Small intestine (tissue), 7 donors: ENCODE measurements at regions not wholly inside any gene's neighbourhood (a gene's known extent, or its start where the extent isn't known, plus 50 kb on each side); places are given as distances from the start of the nearest gene placed in this dataset.

Experiments
- DNase-seq, 2 donors: peaks; one replicate each; pipeline versions ENCODE4 v3.0.0 to v3.0.0-alpha.2; 2013
- FAIRE-seq: peaks from 2 replicates; lab custom pipeline; 2012; peaks lifted over from hg19 to GRCh38; lab: Jason Lieb, UNC
- H3K27ac ChIP-seq, 3 donors: one replicate each; pipeline ENCODE4 v1.5.1; 2013; ENCODE audit warnings: low read length in 2 of 3, mild to moderate bottlenecking in 2 of 3, control low read depth in 1 of 3, inconsistent platforms in 1 of 3, low read depth in 1 of 3, moderate library complexity in 1 of 3
- H3K27me3 ChIP-seq, 3 donors: one replicate each; pipeline ENCODE4 v1.6.1; 2013; ENCODE audit warnings: low read length in 3 of 3, inconsistent platforms in 1 of 3; ENCODE audit not compliant: control insufficient read depth in 3 of 3, insufficient read depth in 3 of 3
- H3K36me3 ChIP-seq, 3 donors: one replicate each; pipeline ENCODE4 v1.6.1; 2013; ENCODE audit warnings: low read length in 3 of 3, inconsistent platforms in 1 of 3, low read depth in 1 of 3, mild to moderate bottlenecking in 1 of 3, moderate library complexity in 1 of 3; ENCODE audit not compliant: control insufficient read depth in 3 of 3, insufficient read depth in 2 of 3
- H3K4me1 ChIP-seq, 3 donors: one replicate each; pipeline ENCODE4 v1.6.1; 2013; ENCODE audit warnings: low read length in 2 of 3, inconsistent platforms in 1 of 3, low read depth in 1 of 3, mild to moderate bottlenecking in 1 of 3, moderate library complexity in 1 of 3; ENCODE audit not compliant: control insufficient read depth in 3 of 3, insufficient read depth in 2 of 3
- H3K4me3 ChIP-seq, 3 donors: one replicate each; pipeline ENCODE4 v1.5.1; 2013; ENCODE audit warnings: low read length in 3 of 3, control low read depth in 1 of 3, inconsistent platforms in 1 of 3, low read depth in 1 of 3, mild to moderate bottlenecking in 1 of 3, moderate library complexity in 1 of 3
- H3K9me3 ChIP-seq, 2 donors: one replicate each; pipeline ENCODE4 v1.6.1; 2013; ENCODE audit warnings: low read depth in 1 of 2, low read length in 1 of 2; ENCODE audit not compliant: control insufficient read depth in 2 of 2, insufficient read depth in 1 of 2
- WGBS, 3 donors: extraction: QIAGEN DNeasy Blood & Tissue Kit; methylation state at CpG; one replicate each; pipeline ENCODE4 v1.1.7; 2013; 5-methylcytosine and 5-hydroxymethylcytosine counted together
- donor health status: healthy with polysubstance abuse.
- donor health status: control.
- donor health status: control.
- donor health status: Bipolar disorder and iron deficiency.
- donor health status: healthy.

DNA sequence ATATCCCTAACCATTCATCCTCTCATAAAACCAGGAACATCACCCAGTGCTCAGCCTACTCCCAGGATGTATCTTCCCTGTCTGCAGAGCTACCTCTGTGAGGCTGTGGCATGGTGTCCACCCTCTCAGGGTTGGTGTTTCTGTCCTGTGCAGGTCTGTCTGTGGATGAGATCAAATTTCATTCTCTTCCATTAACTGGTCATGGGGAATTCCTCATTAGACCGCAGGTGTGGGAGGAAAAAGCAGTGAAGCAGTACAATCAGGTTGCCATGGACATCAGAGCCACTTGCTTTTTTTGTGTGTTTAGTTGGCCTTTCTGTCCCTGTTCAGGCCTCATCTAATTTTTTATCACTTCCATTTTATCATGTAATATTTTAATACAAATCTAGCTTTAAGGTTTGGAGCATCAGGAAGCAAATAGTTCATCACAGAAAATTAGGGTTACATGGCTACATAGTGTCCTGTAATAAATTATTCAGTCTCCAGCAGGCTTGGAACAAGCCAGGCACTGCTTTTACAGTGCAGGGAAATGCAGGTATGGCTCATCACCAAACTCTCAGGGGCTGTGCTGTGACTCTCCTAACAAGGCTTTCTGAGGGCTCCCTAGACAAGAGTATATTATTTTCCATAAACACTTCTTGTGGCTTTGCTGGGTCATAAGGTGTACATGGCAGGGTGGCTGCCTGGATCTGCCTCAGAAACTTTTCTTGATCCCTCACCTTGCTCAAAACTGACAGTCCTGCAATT lies 594.9 kb upstream of the IGFBP3 start:
- H3K9me3 ChIP-seq: no peaks in the 10 kb centered on the region
- H3K36me3 ChIP-seq: no peaks in the 10 kb centered on the region
- no peak for DNase-seq
- no peaks in the 10 kb centered on the region for H3K27me3 ChIP-seq
- no peak overlapping the region for H3K4me3 ChIP-seq
- peaks cover 0 to 2% (median 0%) of the 10 kb centered on the region in 3 donors for H3K4me1 ChIP-seq
- FAIRE-seq: no peak
- H3K27ac ChIP-seq: no peak overlapping the region
- 70 to 85% (median 80%) methylated on average over 1 of the region's 1 CpG for WGBS, 3 donors

DNA sequence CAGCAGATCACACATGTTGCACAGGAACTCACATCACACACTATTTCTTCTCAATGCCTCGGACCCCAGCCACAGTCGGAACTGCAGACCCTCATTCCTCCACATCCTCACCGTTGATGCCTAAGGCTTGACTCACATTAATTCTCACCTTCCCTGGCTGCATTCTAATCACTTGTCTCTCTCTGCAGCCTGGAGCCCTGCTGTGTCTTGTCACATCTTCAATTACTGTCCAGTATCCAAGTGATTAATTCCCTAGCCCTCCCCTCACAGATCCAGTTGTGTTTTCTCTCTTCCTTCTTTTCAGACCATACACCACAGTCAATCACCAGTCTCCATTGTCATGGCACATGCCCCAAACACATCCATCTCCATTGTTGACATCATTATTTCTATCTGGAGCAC lies 592.4 kb upstream of the IGFBP3 start:
- H3K4me1 ChIP-seq: peaks cover 0 to 2% (median 0%) of the 10 kb centered on the region in 3 donors
- 50 to 76% (median 51%) methylated on average over 3 of the region's 3 CpGs for WGBS, 3 donors

GRCh38 chr7:46512891-46513413 lies 591.9 kb upstream of the IGFBP3 start:
- peaks cover 0 to 2% (median 0%) of the 10 kb centered on the region in 3 donors for H3K4me1 ChIP-seq
- no peaks in the 10 kb centered on the region for H3K36me3 ChIP-seq
- no peaks in the 10 kb centered on the region for H3K9me3 ChIP-seq
- DNase-seq (peak; percentile 32 to 33), FAIRE-seq (no peak)
- H3K4me3 ChIP-seq: no peak overlapping the region
- 17 to 40% (median 31%) methylated on average over 4 of the region's 4 CpGs for WGBS, 3 donors
- no peak overlapping the region for H3K27ac ChIP-seq
- no peaks in the 10 kb centered on the region for H3K27me3 ChIP-seq

More for the DNA sequence above, 592.4 kb upstream of the IGFBP3 start:
- no peak overlapping the region for H3K27ac ChIP-seq
- no peaks in the 10 kb centered on the region for H3K27me3 ChIP-seq
- H3K9me3 ChIP-seq: no peaks in the 10 kb centered on the region
- DNase-seq: no peak
- no peak overlapping the region for H3K4me3 ChIP-seq
- H3K36me3 ChIP-seq: no peaks in the 10 kb centered on the region
- FAIRE-seq: no peak

DNA sequence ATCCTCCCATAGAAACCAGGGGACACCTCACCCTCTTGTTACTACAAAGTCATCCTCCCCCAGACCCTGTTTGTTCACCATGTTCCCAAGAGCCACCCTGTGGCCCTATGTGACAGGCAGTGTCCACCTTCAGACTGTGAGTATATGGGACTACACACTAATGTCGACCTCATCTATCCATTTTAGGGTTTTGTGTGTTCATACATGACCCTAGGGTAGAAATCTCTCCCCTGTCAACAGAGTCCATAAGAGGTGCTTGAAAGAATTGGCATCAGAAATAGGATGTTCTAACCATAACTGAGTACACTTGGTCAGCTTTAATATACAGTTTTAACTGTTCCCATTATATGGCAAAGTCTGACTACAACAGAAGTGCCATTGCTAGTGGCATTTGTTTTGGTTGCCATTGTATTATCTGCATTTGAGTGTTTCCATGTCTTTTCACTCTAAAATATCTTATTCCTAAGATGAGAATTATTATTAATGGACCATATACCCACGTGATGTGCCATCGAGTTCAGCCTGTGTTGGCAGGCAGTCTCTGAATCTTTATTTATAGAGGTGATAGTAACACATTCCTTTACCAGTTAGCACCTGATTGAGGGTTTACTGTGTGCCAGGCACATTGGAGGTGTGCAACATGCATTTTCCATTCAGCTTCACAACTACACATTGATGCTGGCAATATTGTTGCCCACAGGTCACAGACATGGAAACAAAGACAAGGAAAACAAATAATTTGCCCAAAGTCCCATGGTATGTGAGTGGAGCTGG lies 590.6 kb upstream of the IGFBP3 start:
- Histone ChIP-seq H3K36me3 (no peaks in the 10 kb centered on the region), H3K4me1 (peaks cover 0 to 2% (median 0%) of the 10 kb centered on the region in 3 donors), H3K9me3 (no peaks in the 10 kb centered on the region), H3K4me3 (no peak overlapping the region), H3K27ac (peak overlapping the region in 1 of 3 donors; percentile 45), H3K27me3 (no peaks in the 10 kb centered on the region)
- DNase-seq (no peak), FAIRE-seq (no peak)
- 61 to 78% (median 67%) methylated on average over 3 of the region's 3 CpGs for WGBS, 3 donors

GRCh38 chr7:46508583-46508982 lies 587.5 kb upstream of the IGFBP3 start:
- FAIRE-seq: no peak
- no peaks in the 10 kb centered on the region for H3K27me3 ChIP-seq
- WGBS, 3 donors: 43 to 71% (median 66%) methylated on average over 2 of the region's 2 CpGs

DNA sequence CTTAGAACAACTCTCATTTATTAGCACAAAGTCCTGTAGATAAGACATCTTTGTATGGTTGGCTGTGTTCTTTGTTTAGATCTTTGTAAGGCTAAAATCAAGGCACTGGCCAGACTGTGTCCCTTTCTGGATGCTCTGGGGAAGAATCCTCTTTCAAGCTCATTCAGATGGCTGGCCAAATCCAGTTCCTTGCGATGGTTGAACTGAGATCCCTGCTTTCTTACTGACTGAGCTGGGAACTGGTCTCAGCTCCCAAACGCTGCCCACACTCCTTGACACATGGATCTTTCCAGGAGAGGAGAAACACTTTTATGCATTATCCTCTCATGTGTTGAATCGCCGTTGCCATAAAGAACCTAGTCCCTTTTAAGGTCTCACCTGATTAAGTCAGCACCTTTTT lies 586.5 kb upstream of the IGFBP3 start:
- no peak overlapping the region for H3K27ac ChIP-seq
- H3K36me3 ChIP-seq: no peaks in the 10 kb centered on the region
- H3K27me3 ChIP-seq: no peaks in the 10 kb centered on the region
- H3K4me3 ChIP-seq: no peak overlapping the region
- DNase-seq (no peak), FAIRE-seq (no peak)
- no peaks in the 10 kb centered on the region for H3K4me1 ChIP-seq
- H3K9me3 ChIP-seq: no peaks in the 10 kb centered on the region
- WGBS, 3 donors: 81 to 91% (median 84%) methylated on average over 4 of the region's 4 CpGs

More at GRCh38 chr7:46508583-46508982, 587.5 kb upstream of the IGFBP3 start:
- Histone ChIP-seq H3K27ac (no peak overlapping the region), H3K9me3 (no peaks in the 10 kb centered on the region), H3K4me1 (peaks cover 0 to 2% (median 0%) of the 10 kb centered on the region in 3 donors), H3K36me3 (no peaks in the 10 kb centered on the region), H3K4me3 (no peak overlapping the region)
- no peak for DNase-seq

- no peak overlapping the region for H3K27ac ChIP-seq
- no peaks in the 10 kb centered on the region for H3K4me1 ChIP-seq
- H3K27me3 ChIP-seq: no peaks in the 10 kb centered on the region
- DNase-seq: no peak
- H3K9me3 ChIP-seq: no peaks in the 10 kb centered on the region
- H3K36me3 ChIP-seq: no peaks in the 10 kb centered on the region
- whole genome bisulfite sequencing, 3 donors: 71 to 88% (median 85%) methylated on average over 3 of the region's 3 CpGs
- no peak overlapping the region for H3K4me3 ChIP-seq
- FAIRE-seq: no peak
These were observed 573.4 kb upstream of the IGFBP3 start for GRCh38 chr7:46494441-46494840.

DNA sequence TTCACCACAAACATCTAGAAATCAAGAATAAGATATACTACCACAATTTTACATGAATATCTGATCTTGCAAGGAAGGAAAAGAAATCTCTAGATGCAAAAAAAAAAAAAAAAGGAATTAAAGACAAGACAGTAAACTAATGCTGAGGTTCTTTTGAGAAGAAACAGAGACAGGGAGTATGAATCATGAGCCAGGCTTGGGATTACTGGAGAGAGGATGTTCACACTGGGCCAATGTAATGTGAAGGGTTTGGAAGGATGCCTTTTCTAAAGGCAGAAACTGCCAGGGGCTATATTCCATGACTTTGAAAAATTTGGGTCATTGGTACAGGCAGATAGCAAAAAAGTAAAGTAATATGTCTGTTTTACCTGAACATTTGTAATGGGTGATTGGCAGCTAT lies 573.0 kb upstream of the IGFBP3 start:
- Histone ChIP-seq H3K9me3 (no peaks in the 10 kb centered on the region), H3K27me3 (no peaks in the 10 kb centered on the region), H3K4me1 (no peaks in the 10 kb centered on the region), H3K36me3 (no peaks in the 10 kb centered on the region), H3K4me3 (no peak overlapping the region), H3K27ac (no peak overlapping the region)
- FAIRE-seq (no peak), DNase-seq (no peak)
